Fibroblast of lung (primary cell): ENCODE measurements at regions not wholly inside any gene's neighbourhood (a gene's known extent, or its start where the extent isn't known, plus 50 kb on each side); places are given as distances from the start of the nearest gene placed in this dataset.
A peak's percentile ranks its signal among the peaks of the same experiment; 100 is the strongest.

Source experiments
- DNase-seq, 2 donors: peaks; one replicate each; pipeline versions ENCODE4 v3.0.0 to v3.0.0-alpha.2; 2010; ENCODE audit warnings: low read depth in 2 of 2
- H2AFZ ChIP-seq: 2 replicates; pipeline ENCODE4 v1.5.1; 2012; ENCODE audit warnings: low read length, control low read depth, inconsistent platforms
- H3K27ac ChIP-seq: 2 replicates; pipeline ENCODE4 v1.5.1; 2011; ENCODE audit warnings: low read length, control low read depth; ENCODE audit not compliant: insufficient read depth
- H3K27me3 ChIP-seq: 2 replicates; pipeline ENCODE4 v1.5.1; 2011; ENCODE audit warnings: mild to moderate bottlenecking, low read length; ENCODE audit not compliant: control insufficient read depth, insufficient read depth
- H3K36me3 ChIP-seq: 2 replicates; pipeline ENCODE4 v1.5.1; 2011; ENCODE audit warnings: low read length; ENCODE audit not compliant: control insufficient read depth, insufficient read depth
- H3K4me1 ChIP-seq: 2 replicates; pipeline ENCODE4 v1.5.1; 2011; ENCODE audit warnings: low read length; ENCODE audit not compliant: control insufficient read depth, insufficient read depth; ENCODE audit errors: extremely low read depth
- H3K4me2 ChIP-seq: 2 replicates; pipeline ENCODE4 v1.5.1; 2011; ENCODE audit warnings: low read length, control low read depth; ENCODE audit not compliant: insufficient read depth; ENCODE audit errors: extremely low read depth
- H3K4me3 ChIP-seq, 4 experiments: fragments of 200-600 bp in 1 of 4; sonication (generic) in 1 of 4; replicated peaks in 1 of 4; 2 replicates each; pipeline ENCODE4 v1.5.1; 2011 to 2016; ENCODE audit warnings: low read length in 4 of 4, low read depth in 3 of 4, mild to moderate bottlenecking in 3 of 4, control low read depth in 2 of 4, inconsistent platforms in 1 of 4, mixed read lengths in 1 of 4; ENCODE audit not compliant: insufficient read depth in 1 of 4; ENCODE audit errors: control extremely low read depth in 1 of 4
- H3K79me2 ChIP-seq: 2 replicates; pipeline ENCODE4 v1.5.1; 2012; ENCODE audit warnings: mild to moderate bottlenecking, low read length, inconsistent platforms; ENCODE audit not compliant: control insufficient read depth, insufficient read depth
- H3K9ac ChIP-seq: 2 replicates; pipeline ENCODE4 v1.5.1; 2011; ENCODE audit warnings: mild to moderate bottlenecking, low read length, control low read depth; ENCODE audit not compliant: insufficient read depth
- H3K9me3 ChIP-seq: 2 replicates; pipeline ENCODE4 v1.5.1; 2012; ENCODE audit warnings: low read depth, low read length; ENCODE audit not compliant: control insufficient read depth, insufficient read depth
- H4K20me1 ChIP-seq: 2 replicates; pipeline ENCODE4 v1.5.1; 2011; ENCODE audit warnings: low read length; ENCODE audit not compliant: control insufficient read depth, insufficient read depth; ENCODE audit errors: extremely low read depth
- CTCF ChIP-seq, 2 donors: IDR thresholded peaks in 1 of 2; conservative IDR thresholded peaks in 1 of 2; 1 replicate in 1 of 2; 2 replicates in 1 of 2; pipeline ENCODE4 v1.5.1; 2011 to 2012; ENCODE audit warnings: low read length in 2 of 2, control low read depth in 1 of 2, inconsistent platforms in 1 of 2, low read depth in 1 of 2, mild to moderate bottlenecking in 1 of 2
- EZH2 ChIP-seq: IDR thresholded peaks from 2 replicates; pipeline ENCODE4 v1.5.1; 2012; ENCODE audit warnings: low read length, control low read depth, mild to moderate bottlenecking; ENCODE audit errors: missing control alignments

- Histone ChIP-seq H3K36me3 (no peaks in the 10 kb centered on the region), H3K27ac (no peak overlapping the region), H3K9ac (no peak overlapping the region), H2AFZ (no peak overlapping the region), H3K79me2 (no peaks in the 10 kb centered on the region), H3K9me3 (no peaks in the 10 kb centered on the region), H3K27me3 (no peaks in the 10 kb centered on the region), H3K4me1 (no peaks in the 10 kb centered on the region), H4K20me1 (no peaks in the 10 kb centered on the region), H3K4me3 (no peak overlapping the region), H3K4me2 (no peak overlapping the region)
- DNase-seq, result no peak
- TF ChIP-seq CTCF (conservative IDR thresholded peaks at IDR 0.05 in 1 of 2, IDR thresholded peaks at IDR 0.05 in 1 of 2; ENCODE audit: low read depth in 1 of 2, low read length in 2 of 2) (no peak), EZH2 (peak; percentile 37)
These were observed 102.3 kb upstream of the DIO3 start for GRCh38 chr14:101458741-101459550.

GRCh38 chr14:101459551-101459900 lies 101.8 kb upstream of the DIO3 start:
- no peaks in the 10 kb centered on the region for H3K4me1 ChIP-seq
- H4K20me1 ChIP-seq, result no peaks in the 10 kb centered on the region
- DNase-seq, result no peak
- H3K79me2 ChIP-seq, result no peaks in the 10 kb centered on the region
- H2AFZ ChIP-seq, result no peak overlapping the region
- H3K27me3 ChIP-seq, result no peaks in the 10 kb centered on the region
- no peaks in the 10 kb centered on the region for H3K36me3 ChIP-seq
- H3K27ac ChIP-seq, result no peak overlapping the region
- TF ChIP-seq EZH2, result peak; percentile 12
- TF ChIP-seq CTCF (conservative IDR thresholded peaks at IDR 0.05 in 1 of 2, IDR thresholded peaks at IDR 0.05 in 1 of 2; ENCODE audit: low read depth in 1 of 2, low read length in 2 of 2), result no peak
- H3K9me3 ChIP-seq, result no peaks in the 10 kb centered on the region
- H3K9ac ChIP-seq, result no peak overlapping the region
- no peak overlapping the region for H3K4me3 ChIP-seq
- H3K4me2 ChIP-seq, result no peak overlapping the region

GRCh38 chr14:101460521-101460920 lies 100.8 kb upstream of the DIO3 start:
- no peak overlapping the region for H3K9ac ChIP-seq
- no peaks in the 10 kb centered on the region for H3K9me3 ChIP-seq
- no peaks in the 10 kb centered on the region for H3K79me2 ChIP-seq
- H3K27ac ChIP-seq, result no peak overlapping the region
- no peaks in the 10 kb centered on the region for H3K27me3 ChIP-seq
- no peak overlapping the region for H2AFZ ChIP-seq
- no peaks in the 10 kb centered on the region for H3K4me1 ChIP-seq
- no peak overlapping the region for H3K4me3 ChIP-seq
- TF ChIP-seq EZH2 (no peak), CTCF (conservative IDR thresholded peaks at IDR 0.05 in 1 of 2, IDR thresholded peaks at IDR 0.05 in 1 of 2; ENCODE audit: low read depth in 1 of 2, low read length in 2 of 2) (no peak)
- H4K20me1 ChIP-seq, result no peaks in the 10 kb centered on the region
- DNase-seq, result no peak
- no peak overlapping the region for H3K4me2 ChIP-seq
- H3K36me3 ChIP-seq, result no peaks in the 10 kb centered on the region
